Keratinocyte (primary cell): ENCODE measurements at regions not wholly inside any gene's neighbourhood (a gene's known extent, or its start where the extent isn't known, plus 50 kb on each side); places are given as distances from the start of the nearest gene placed in this dataset.

Experiments used
- DNase-seq: peaks from one replicate; pipeline ENCODE4 v3.0.0-alpha.2; 2011; ENCODE audit warnings: low read depth, missing footprints, low spot score
- FAIRE-seq: peaks from 2 replicates; lab custom pipeline; 2011; peaks lifted over from hg19 to GRCh38; lab: Jason Lieb, UNC
- H2AFZ ChIP-seq: 2 replicates; pipeline ENCODE4 v1.6.0; 2012; ENCODE audit warnings: low read length, control low read depth, inconsistent platforms; ENCODE audit not compliant: control insufficient read depth
- H3K27ac ChIP-seq: 2 replicates; pipeline ENCODE4 v1.5.1; 2011; ENCODE audit warnings: low read length; ENCODE audit not compliant: control insufficient read depth, insufficient read depth
- H3K27me3 ChIP-seq: 3 replicates; pipeline ENCODE4 v1.6.0; 2011; ENCODE audit warnings: low read length; ENCODE audit not compliant: control insufficient read depth, insufficient read depth; ENCODE audit errors: extremely low read depth
- H3K36me3 ChIP-seq, 2 experiments: 2 replicates in 1 of 2; 3 replicates in 1 of 2; pipeline ENCODE4 v1.5.1; 2011; ENCODE audit warnings: low read length in 2 of 2, mild to moderate bottlenecking in 1 of 2; ENCODE audit not compliant: control insufficient read depth in 2 of 2, insufficient read depth in 2 of 2; ENCODE audit errors: extremely low read depth in 1 of 2
- H3K4me1 ChIP-seq: 3 replicates; pipeline ENCODE4 v1.5.1; 2011; ENCODE audit warnings: low read length; ENCODE audit not compliant: control insufficient read depth, insufficient read depth; ENCODE audit errors: extremely low read depth
- H3K4me2 ChIP-seq: 3 replicates; pipeline ENCODE4 v1.6.0; 2011; ENCODE audit warnings: low read depth, low read length; ENCODE audit not compliant: control insufficient read depth, insufficient read depth; ENCODE audit errors: extremely low read depth
- H3K4me3 ChIP-seq, 3 experiments: fragments of 200-600 bp in 1 of 3; sonication (generic) in 1 of 3; 2 replicates in 2 of 3; 3 replicates in 1 of 3; pipeline ENCODE4 v1.5.1; 2011 to 2016; ENCODE audit warnings: low read length in 3 of 3, mild to moderate bottlenecking in 3 of 3, control low read depth in 2 of 3, inconsistent platforms in 1 of 3, low read depth in 1 of 3, mixed read lengths in 1 of 3, mixed run types in 1 of 3, moderate library complexity in 1 of 3; ENCODE audit not compliant: control insufficient read depth in 2 of 3, insufficient read depth in 2 of 3; ENCODE audit errors: extremely low read depth in 1 of 3
- H3K79me2 ChIP-seq: 2 replicates; pipeline ENCODE4 v1.6.0; 2012; ENCODE audit warnings: low read length; ENCODE audit not compliant: control insufficient read depth, insufficient read depth
- H3K9ac ChIP-seq: 3 replicates; pipeline ENCODE4 v1.6.0; 2011; ENCODE audit warnings: low read length; ENCODE audit not compliant: control insufficient read depth, insufficient read depth; ENCODE audit errors: extremely low read depth
- H3K9me1 ChIP-seq: 3 replicates; pipeline ENCODE4 v1.6.0; 2011; ENCODE audit warnings: low read length; ENCODE audit not compliant: control insufficient read depth, insufficient read depth; ENCODE audit errors: extremely low read depth
- H3K9me3 ChIP-seq: 2 replicates; pipeline ENCODE4 v1.5.1; 2012; ENCODE audit warnings: low read depth, low read length; ENCODE audit not compliant: control insufficient read depth
- H4K20me1 ChIP-seq: 3 replicates; pipeline ENCODE4 v1.6.0; 2011; ENCODE audit warnings: low read length; ENCODE audit not compliant: control insufficient read depth, insufficient read depth; ENCODE audit errors: extremely low read depth
- EZH2 ChIP-seq: IDR thresholded peaks from one replicate; pipeline ENCODE4 v1.6.1; 2012; ENCODE audit warnings: inconsistent platforms, mild to moderate bottlenecking, low read length, moderate library complexity
- dilution Hi-C: fragments of 300-500 bp; cut with MboI; formaldehyde crosslinking; loops from one replicate; pipeline ENCODE4 v1.7.0; 2020; ENCODE audit warnings: low sequenced_read_pairs; ENCODE audit not compliant: extremely low pct_ligation_motif_present
- TF ChIP-seq, protein P1 (sequence below), 3 experiments: IDR thresholded peaks in 1 of 3; conservative IDR thresholded peaks in 1 of 3; optimal IDR thresholded peaks in 1 of 3; 2 replicates in 2 of 3; 3 replicates in 1 of 3; pipeline versions ENCODE3 to v1.5.1; 2011; ENCODE audit warnings: low read length in 3 of 3, mild to moderate bottlenecking in 3 of 3, moderate library complexity in 2 of 3, control low read depth in 1 of 3, inconsistent platforms in 1 of 3; ENCODE audit not compliant: insufficient read depth in 2 of 3; ENCODE audit errors: extremely low read depth in 1 of 3

DNA sequence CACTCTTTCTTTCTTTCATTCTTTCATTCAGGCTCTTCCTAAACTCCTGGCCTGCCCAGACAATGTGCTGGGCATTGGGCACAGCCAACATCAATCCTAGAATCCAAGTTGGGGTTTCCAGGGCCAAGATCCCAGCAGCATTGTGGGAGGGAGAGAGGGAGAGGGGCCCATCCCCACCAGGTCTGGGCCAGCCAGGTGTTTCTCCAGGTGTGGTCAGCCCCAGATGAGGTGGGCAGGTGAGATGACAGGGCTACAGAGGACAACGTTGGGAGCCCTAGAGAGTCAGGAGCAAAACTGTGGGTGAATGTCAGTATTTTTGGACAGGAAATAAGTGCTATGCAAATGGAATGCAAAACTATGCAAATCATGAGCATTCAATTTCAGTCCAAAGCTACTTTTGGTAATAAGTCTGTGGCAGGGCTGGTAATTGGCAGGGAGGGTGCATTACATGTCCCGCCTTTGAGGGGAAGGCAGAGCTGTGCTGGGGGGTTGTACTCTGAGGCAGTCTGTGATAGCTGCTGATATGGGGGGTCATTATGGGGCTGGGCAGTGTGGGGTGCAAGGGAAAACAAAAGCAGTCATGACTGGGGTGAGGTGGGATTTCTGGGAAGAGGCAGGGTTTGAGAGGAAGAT is 139.9 kb upstream of the IGSF21 start:
- TF ChIP-seq, protein P1, sequence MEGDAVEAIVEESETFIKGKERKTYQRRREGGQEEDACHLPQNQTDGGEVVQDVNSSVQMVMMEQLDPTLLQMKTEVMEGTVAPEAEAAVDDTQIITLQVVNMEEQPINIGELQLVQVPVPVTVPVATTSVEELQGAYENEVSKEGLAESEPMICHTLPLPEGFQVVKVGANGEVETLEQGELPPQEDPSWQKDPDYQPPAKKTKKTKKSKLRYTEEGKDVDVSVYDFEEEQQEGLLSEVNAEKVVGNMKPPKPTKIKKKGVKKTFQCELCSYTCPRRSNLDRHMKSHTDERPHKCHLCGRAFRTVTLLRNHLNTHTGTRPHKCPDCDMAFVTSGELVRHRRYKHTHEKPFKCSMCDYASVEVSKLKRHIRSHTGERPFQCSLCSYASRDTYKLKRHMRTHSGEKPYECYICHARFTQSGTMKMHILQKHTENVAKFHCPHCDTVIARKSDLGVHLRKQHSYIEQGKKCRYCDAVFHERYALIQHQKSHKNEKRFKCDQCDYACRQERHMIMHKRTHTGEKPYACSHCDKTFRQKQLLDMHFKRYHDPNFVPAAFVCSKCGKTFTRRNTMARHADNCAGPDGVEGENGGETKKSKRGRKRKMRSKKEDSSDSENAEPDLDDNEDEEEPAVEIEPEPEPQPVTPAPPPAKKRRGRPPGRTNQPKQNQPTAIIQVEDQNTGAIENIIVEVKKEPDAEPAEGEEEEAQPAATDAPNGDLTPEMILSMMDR (optimal IDR thresholded peaks at IDR 0.05 in 1 of 3, IDR thresholded peaks at IDR 0.05 in 1 of 3, conservative IDR thresholded peaks at IDR 0.05 in 1 of 3; ENCODE audit: extremely low read depth in 1 of 3, insufficient read depth in 2 of 3, low read length in 3 of 3) = no peak
- TF ChIP-seq EZH2 = no peak
- H3K9me1 ChIP-seq = no peaks in the 10 kb centered on the region
- H4K20me1 ChIP-seq = no peaks in the 10 kb centered on the region
- no peaks in the 10 kb centered on the region for H3K4me1 ChIP-seq
- no peaks in the 10 kb centered on the region for H3K36me3 ChIP-seq
- no peak overlapping the region for H3K27ac ChIP-seq
- no peak overlapping the region for H2AFZ ChIP-seq
- no peak overlapping the region for H3K4me3 ChIP-seq
- no peaks in the 10 kb centered on the region for H3K79me2 ChIP-seq
- dilution Hi-C loops = no loop called here
- no peaks in the 10 kb centered on the region for H3K9me3 ChIP-seq
- DNase-seq (no peak), FAIRE-seq (no peak)
- no peaks in the 10 kb centered on the region for H3K27me3 ChIP-seq
- H3K9ac ChIP-seq = no peak overlapping the region
- H3K4me2 ChIP-seq = no peak overlapping the region

DNA sequence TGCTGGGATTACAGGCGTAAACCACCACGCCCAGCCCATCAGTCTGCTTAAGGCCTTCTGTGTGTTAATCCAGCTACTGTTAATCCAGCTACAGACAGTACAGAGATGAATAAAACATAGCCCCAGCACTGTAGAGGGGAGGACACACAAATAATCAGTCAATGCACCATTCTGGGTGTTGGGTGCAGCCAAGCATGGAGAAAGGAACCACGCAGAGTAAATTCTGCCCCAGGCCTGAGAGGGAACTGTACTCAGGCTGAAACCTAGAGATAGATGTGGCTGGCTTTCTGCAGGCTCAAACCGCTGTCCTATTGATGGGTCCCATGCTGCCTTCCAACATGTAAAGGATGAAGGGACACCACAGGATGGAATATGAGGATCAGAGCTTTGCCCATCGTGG is 136.8 kb upstream of the IGSF21 start:
- H3K36me3 ChIP-seq = no peaks in the 10 kb centered on the region
- H3K9me1 ChIP-seq = no peaks in the 10 kb centered on the region
- no peak overlapping the region for H2AFZ ChIP-seq
- H3K4me1 ChIP-seq = no peaks in the 10 kb centered on the region
- no peak overlapping the region for H3K4me2 ChIP-seq
- FAIRE-seq (no peak), DNase-seq (no peak)
- no peaks in the 10 kb centered on the region for H3K79me2 ChIP-seq
- no peak overlapping the region for H3K4me3 ChIP-seq
- H3K27ac ChIP-seq = no peak overlapping the region
- no peaks in the 10 kb centered on the region for H3K9me3 ChIP-seq
- no peak for TF ChIP-seq EZH2
- TF ChIP-seq, protein P1 (optimal IDR thresholded peaks at IDR 0.05 in 1 of 3, IDR thresholded peaks at IDR 0.05 in 1 of 3, conservative IDR thresholded peaks at IDR 0.05 in 1 of 3; ENCODE audit: extremely low read depth in 1 of 3, insufficient read depth in 2 of 3, low read length in 3 of 3) = no peak
- no peaks in the 10 kb centered on the region for H3K27me3 ChIP-seq
- no peak overlapping the region for H3K9ac ChIP-seq
- dilution Hi-C loops = no loop called here
- H4K20me1 ChIP-seq = no peaks in the 10 kb centered on the region
